ENCODE measurements at regions not wholly inside any gene's neighbourhood (a gene's known extent, or its start where the extent isn't known, plus 50 kb on each side); places are given as distances from the start of the nearest gene placed in this dataset.

DNA sequence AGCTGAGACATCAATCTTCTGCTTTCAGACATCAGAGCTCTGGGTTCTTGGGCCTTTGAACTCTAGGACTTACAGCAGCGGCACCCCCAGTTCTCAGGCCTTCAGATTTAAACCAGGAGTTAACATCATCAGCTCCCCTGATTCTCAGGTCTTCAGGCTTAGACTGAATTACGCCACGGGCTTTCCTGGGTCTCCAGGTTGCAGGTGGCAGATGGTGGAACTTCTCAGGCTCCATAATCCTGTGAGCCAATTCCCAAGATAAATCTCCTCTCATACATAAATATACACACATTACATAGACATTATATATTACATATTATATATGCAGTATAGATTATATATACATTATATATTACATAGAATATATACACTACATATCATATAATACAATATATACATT is 408.9 kb upstream of the AUTS2 start:
- DNase-seq (ENCODE audit: extremely low read depth, low read depth), result no peak
- no peak for TF ChIP-seq CTCF (IDR thresholded peaks at IDR 0.05; ENCODE audit: low read depth, low read length)

- no peak for DNase-seq (ENCODE audit: extremely low read depth, low read depth)
Measured at GRCh38 chr7:69190025-69190424, 408.2 kb upstream of the AUTS2 start.

GRCh38 chr7:69190763-69191162 is 407.5 kb upstream of the AUTS2 start:
- DNase-seq (ENCODE audit: extremely low read depth, low read depth), result no peak
- no peak for TF ChIP-seq CTCF (IDR thresholded peaks at IDR 0.05; ENCODE audit: low read depth, low read length)

More at GRCh38 chr7:69190025-69190424, 408.2 kb upstream of the AUTS2 start:
- TF ChIP-seq CTCF (IDR thresholded peaks at IDR 0.05; ENCODE audit: low read depth, low read length), result no peak

GRCh38 chr7:69192134-69192533 is 406.1 kb upstream of the AUTS2 start:
- no peak for DNase-seq (ENCODE audit: extremely low read depth, low read depth)
- no peak for TF ChIP-seq CTCF (IDR thresholded peaks at IDR 0.05; ENCODE audit: low read depth, low read length)

DNA sequence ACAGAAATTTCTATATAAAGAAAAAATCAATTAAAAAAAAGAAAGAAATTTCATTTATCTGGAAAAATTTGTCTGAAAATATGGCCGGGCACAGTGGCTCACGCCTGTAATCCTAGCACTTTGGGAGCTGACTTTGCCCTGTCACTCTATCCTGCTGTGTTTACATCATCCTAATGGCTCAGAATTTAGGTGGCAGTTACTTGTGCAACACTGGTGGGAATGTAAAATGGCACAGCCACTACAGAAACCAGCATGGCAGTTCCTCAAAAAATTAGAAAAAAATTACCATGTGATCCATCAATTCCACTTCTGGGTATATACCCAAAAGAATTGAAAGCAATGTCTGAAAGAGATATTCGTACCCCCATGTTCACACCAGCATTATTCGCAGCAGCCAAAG is 405.2 kb upstream of the AUTS2 start:
- DNase-seq (ENCODE audit: extremely low read depth, low read depth), result no peak
- no peak for TF ChIP-seq CTCF (IDR thresholded peaks at IDR 0.05; ENCODE audit: low read depth, low read length)

DNA sequence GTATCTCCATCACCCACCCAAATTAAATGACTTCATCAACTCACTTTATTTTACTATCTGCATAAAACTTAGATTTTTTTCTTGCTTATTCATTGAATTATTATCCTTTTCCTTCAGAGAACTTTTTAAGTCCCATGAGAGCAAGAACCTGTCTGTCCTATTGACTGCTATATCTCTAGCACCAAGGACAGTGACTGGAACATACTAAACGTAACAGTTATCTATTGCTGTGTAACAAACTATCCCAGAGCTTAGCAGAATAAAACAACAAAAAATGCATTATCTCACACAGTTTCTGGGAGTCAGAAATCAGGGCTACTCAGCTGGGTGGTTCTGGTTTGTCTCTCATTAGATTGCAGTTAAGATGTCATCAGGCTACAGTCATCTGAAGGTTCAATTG is 401.7 kb upstream of the AUTS2 start:
- no peak for TF ChIP-seq CTCF (IDR thresholded peaks at IDR 0.05; ENCODE audit: low read depth, low read length)
- DNase-seq (ENCODE audit: extremely low read depth, low read depth), result no peak

- no peak for TF ChIP-seq CTCF (IDR thresholded peaks at IDR 0.05; ENCODE audit: low read depth, low read length)
- no peak for DNase-seq (ENCODE audit: extremely low read depth, low read depth)
Measured at GRCh38 chr7:69198250-69198649, 400.0 kb upstream of the AUTS2 start.

Data from AG09319 (cell line).